HepG2 (cell line): ENCODE measurements at regions not wholly inside any gene's neighbourhood (a gene's known extent, or its start where the extent isn't known, plus 50 kb on each side); places are given as distances from the start of the nearest gene placed in this dataset.

Source experiments
- ATAC-seq: fragments of 200-7000 bp; cut with Tn5 transposase; 3 replicates; pipeline ENCODE4 v1.9.1; 2020; ENCODE audit warnings: mild to moderate bottlenecking, moderate library complexity
- BruUV-seq: library from RNA; stranded (reverse); fragments of 400-500 nt; replicated peaks from 2 replicates; lab custom pipeline; 2021; lab: Mats Ljungman, UMichigan
- CTCF ChIA-PET: fragments of 300-600 bp; formaldehyde crosslinking; extraction: SDS; loops from one replicate; lab custom pipeline; 2021; ENCODE audit warnings: low total read pairs, inconsistent platforms, low intra/inter-chr PET ratio; lab: Yijun Ruan, JAX
- POLR2A ChIA-PET: fragments of 350-600 bp; sonication (Branson Sonifier 250); formaldehyde crosslinking; loops from one replicate; lab custom pipeline; 2020; ENCODE audit warnings: antibody characterized with exemption, inconsistent platforms; lab: Yijun Ruan, JAX
- DNase-seq: peaks from one replicate; pipeline ENCODE4 v3.0.0-alpha.2; 2015; ENCODE audit warnings: low spot score
- FAIRE-seq: peaks from 3 replicates; lab custom pipeline; 2011; peaks lifted over from hg19 to GRCh38; lab: Jason Lieb, UNC
- H2AFZ ChIP-seq: one replicate; pipeline ENCODE4 v1.6.1; 2011; ENCODE audit warnings: low read length, inconsistent platforms
- H3K27ac ChIP-seq: fragments of 300-600 bp; 3 replicates; pipeline ENCODE4 v1.8.0; 2011; ENCODE audit warnings: mixed run types, mild to moderate bottlenecking, mixed read lengths, low read length, inconsistent platforms; ENCODE audit not compliant: insufficient read depth; ENCODE audit errors: extremely low read length
- H3K27me3 ChIP-seq, 2 experiments: fragments of 200-600 bp in 1 of 2; 2 replicates in 1 of 2; 3 replicates in 1 of 2; pipeline versions ENCODE4 v1.6.0 to v1.8.0; 2011; ENCODE audit warnings: low read length in 2 of 2, mild to moderate bottlenecking in 2 of 2, moderate library complexity in 2 of 2, inconsistent platforms in 1 of 2; ENCODE audit not compliant: insufficient read depth in 2 of 2, control insufficient read depth in 1 of 2
- H3K36me3 ChIP-seq, 2 experiments: fragments of 200-600 bp in 1 of 2; replicated peaks in 1 of 2; 2 replicates in 1 of 2; 3 replicates in 1 of 2; pipeline versions ENCODE4 v1.5.1 to v1.8.0; 2011; ENCODE audit warnings: low read length in 2 of 2, inconsistent platforms in 1 of 2; ENCODE audit not compliant: insufficient read depth in 2 of 2, control insufficient read depth in 1 of 2
- H3K4me1 ChIP-seq: 2 replicates; pipeline ENCODE4 v1.5.1; 2012; ENCODE audit warnings: low read length, inconsistent platforms; ENCODE audit not compliant: insufficient read depth
- H3K4me2 ChIP-seq: 2 replicates; pipeline ENCODE4 v1.6.0; 2011; ENCODE audit warnings: low read depth, low read length, inconsistent platforms
- H3K4me3 ChIP-seq, 3 experiments: fragments of 200-600 bp in 1 of 3; sonication (generic), shearing (Covaris generic) in 1 of 3; replicated peaks in 1 of 3; 2 replicates each; pipeline ENCODE4 v1.5.1; 2011 to 2016; ENCODE audit warnings: low read length in 3 of 3, inconsistent platforms in 2 of 3, low read depth in 2 of 3, mild to moderate bottlenecking in 2 of 3, control low read depth in 1 of 3, mixed read lengths in 1 of 3; ENCODE audit not compliant: insufficient read depth in 1 of 3
- H3K79me2 ChIP-seq: one replicate; pipeline ENCODE4 v1.6.1; 2011; ENCODE audit warnings: low read length, inconsistent platforms; ENCODE audit not compliant: insufficient read depth
- H3K9ac ChIP-seq: 2 replicates; pipeline ENCODE4 v1.6.0; 2011; ENCODE audit warnings: mild to moderate bottlenecking, low read depth, low read length, inconsistent platforms; ENCODE audit not compliant: insufficient read depth
- H3K9me3 ChIP-seq: 2 replicates; pipeline ENCODE4 v1.5.1; 2012; ENCODE audit warnings: mild to moderate bottlenecking, low read length
- H4K20me1 ChIP-seq: 2 replicates; pipeline ENCODE4 v1.6.0; 2011; ENCODE audit warnings: inconsistent platforms, mild to moderate bottlenecking, low read length, moderate library complexity; ENCODE audit not compliant: insufficient read depth
- POLR2AphosphoS2 ChIP-seq: IDR thresholded peaks from 2 replicates; pipeline ENCODE4 v1.6.1; 2011; ENCODE audit warnings: low read depth, low read length, improper control_type of control experiment
- SIX4 ChIP-seq: sonication (generic); formaldehyde crosslinking; IDR thresholded peaks from 2 replicates; pipeline ENCODE4 v1.4.0; 2020; ENCODE audit warnings: missing genetic modification reagents
- SMARCC2 ChIP-seq: fragments of 450-650 bp; IDR thresholded peaks from 2 replicates; pipeline ENCODE4 v1.6.1; 2017; ENCODE audit warnings: antibody characterized with exemption, mild to moderate bottlenecking
- TBP ChIP-seq: sonication (generic); formaldehyde crosslinking; IDR thresholded peaks from 2 replicates; pipeline ENCODE4 v1.5.0; 2020; ENCODE audit warnings: missing genetic modification reagents
- TSC22D2 ChIP-seq: sonication (generic); formaldehyde crosslinking; IDR thresholded peaks from 2 replicates; pipeline ENCODE4 v1.5.1; 2020; ENCODE audit warnings: missing genetic modification reagents, mild to moderate bottlenecking, borderline replicate concordance
- ZBTB10 ChIP-seq: sonication (generic); formaldehyde crosslinking; IDR thresholded peaks from 2 replicates; pipeline ENCODE4 v1.4.0; 2020; ENCODE audit warnings: missing genetic modification reagents, borderline replicate concordance
- ZBTB42 ChIP-seq: sonication (generic); formaldehyde crosslinking; IDR thresholded peaks from 2 replicates; pipeline ENCODE4 v1.5.0; 2020; ENCODE audit warnings: mild to moderate bottlenecking, missing genetic modification reagents
- ZC3H13 ChIP-seq: sonication (generic); formaldehyde crosslinking; IDR thresholded peaks from 2 replicates; pipeline ENCODE4 v1.8.1; 2023; ENCODE audit warnings: mild to moderate bottlenecking, missing genetic modification reagents, moderate library complexity
- ZNF546 ChIP-seq: sonication (generic); formaldehyde crosslinking; conservative IDR thresholded peaks from 2 replicates; pipeline ENCODE4 v1.8.1; 2023; ENCODE audit warnings: mild to moderate bottlenecking, missing genetic modification reagents
- ZNF619 ChIP-seq: sonication (generic); formaldehyde crosslinking; IDR thresholded peaks from 2 replicates; pipeline ENCODE4 v1.4.0; 2020; ENCODE audit warnings: mild to moderate bottlenecking, missing genetic modification reagents
- ZNF790 ChIP-seq: sonication (generic); formaldehyde crosslinking; IDR thresholded peaks from 2 replicates; pipeline ENCODE4 v1.8.0; 2022; ENCODE audit warnings: missing genetic modification reagents, mild to moderate bottlenecking, borderline replicate concordance
- WGBS: methylation state at CpG from one replicate; pipeline ENCODE4 v1.1.6; 2017; ENCODE audit warnings: low lambda C conversion rate; 5-methylcytosine and 5-hydroxymethylcytosine counted together
- in situ Hi-C: cut with HindIII; loops from 2 replicates; pipeline ENCODE4 v1.10.0; 2017; ENCODE audit warnings: low pct_unique_long_range_greater_than_20kb; ENCODE audit not compliant: extremely low pct_ligation_motif_present
- intact Hi-C: fragments of 100-400 bp; cut with micrococcal nuclease; formaldehyde crosslinking; loops from one replicate; pipeline ENCODE4 v1.10.0; 2022; ENCODE audit not compliant: unreplicated experiment
- TF ChIP-seq, protein P1 (sequence below): sonication (generic); formaldehyde crosslinking; IDR thresholded peaks from 2 replicates; pipeline ENCODE4 v1.5.1; 2020; ENCODE audit warnings: missing genetic modification reagents, mild to moderate bottlenecking, borderline replicate concordance
- TF ChIP-seq, protein P2 (sequence below): IDR thresholded peaks from 2 replicates; pipeline ENCODE4 v1.6.1; 2016; ENCODE audit warnings: mild to moderate bottlenecking
- TF ChIP-seq, protein P3 (sequence below): sonication (generic); formaldehyde crosslinking; IDR thresholded peaks from 2 replicates; pipeline ENCODE4 v1.4.0; 2020; ENCODE audit warnings: missing genetic modification reagents
- TF ChIP-seq, protein P4 (sequence below): sonication (generic); formaldehyde crosslinking; IDR thresholded peaks from 2 replicates; pipeline ENCODE4 v1.4.0; 2020; ENCODE audit warnings: mild to moderate bottlenecking, missing genetic modification reagents

DNA sequence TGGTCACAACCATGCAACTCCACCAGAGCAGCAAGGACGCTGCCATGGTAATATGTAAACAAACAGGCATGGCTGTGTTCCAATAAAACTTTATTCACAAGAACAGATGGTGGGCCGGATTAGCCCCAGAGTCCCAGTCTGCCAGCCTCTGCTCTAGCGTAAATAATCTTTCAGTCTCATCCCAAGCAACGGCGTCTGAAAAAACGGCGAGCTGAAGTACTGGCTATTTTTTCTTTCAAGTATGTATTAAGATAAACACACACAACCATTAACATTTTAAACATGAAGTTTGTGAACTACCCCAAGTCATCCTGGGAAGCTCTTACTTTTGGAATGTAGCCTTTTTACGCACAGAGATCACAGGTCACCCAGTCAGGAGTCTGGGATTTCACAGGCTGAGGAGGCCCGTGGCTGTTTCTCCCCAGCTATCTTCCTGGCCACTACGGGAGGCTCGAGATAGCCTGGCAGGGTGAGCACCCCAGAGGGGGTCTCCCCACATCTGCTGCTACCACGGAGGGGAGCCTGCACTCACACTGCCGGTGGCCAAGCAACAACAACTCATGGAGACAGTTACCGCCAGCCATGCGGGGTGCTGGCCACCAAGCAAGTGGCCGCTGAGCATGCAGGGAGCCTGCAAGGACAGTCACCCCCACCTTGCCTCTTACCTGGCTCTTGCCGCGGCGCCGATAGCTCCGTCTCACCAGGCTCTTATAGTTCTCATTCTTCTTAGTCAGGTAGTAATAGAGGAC, 124.6 kb downstream of the RFLNA start (continued):
- TF ChIP-seq, protein P1, sequence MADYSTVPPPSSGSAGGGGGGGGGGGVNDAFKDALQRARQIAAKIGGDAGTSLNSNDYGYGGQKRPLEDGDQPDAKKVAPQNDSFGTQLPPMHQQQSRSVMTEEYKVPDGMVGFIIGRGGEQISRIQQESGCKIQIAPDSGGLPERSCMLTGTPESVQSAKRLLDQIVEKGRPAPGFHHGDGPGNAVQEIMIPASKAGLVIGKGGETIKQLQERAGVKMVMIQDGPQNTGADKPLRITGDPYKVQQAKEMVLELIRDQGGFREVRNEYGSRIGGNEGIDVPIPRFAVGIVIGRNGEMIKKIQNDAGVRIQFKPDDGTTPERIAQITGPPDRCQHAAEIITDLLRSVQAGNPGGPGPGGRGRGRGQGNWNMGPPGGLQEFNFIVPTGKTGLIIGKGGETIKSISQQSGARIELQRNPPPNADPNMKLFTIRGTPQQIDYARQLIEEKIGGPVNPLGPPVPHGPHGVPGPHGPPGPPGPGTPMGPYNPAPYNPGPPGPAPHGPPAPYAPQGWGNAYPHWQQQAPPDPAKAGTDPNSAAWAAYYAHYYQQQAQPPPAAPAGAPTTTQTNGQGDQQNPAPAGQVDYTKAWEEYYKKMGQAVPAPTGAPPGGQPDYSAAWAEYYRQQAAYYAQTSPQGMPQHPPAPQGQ = no peak

DNA sequence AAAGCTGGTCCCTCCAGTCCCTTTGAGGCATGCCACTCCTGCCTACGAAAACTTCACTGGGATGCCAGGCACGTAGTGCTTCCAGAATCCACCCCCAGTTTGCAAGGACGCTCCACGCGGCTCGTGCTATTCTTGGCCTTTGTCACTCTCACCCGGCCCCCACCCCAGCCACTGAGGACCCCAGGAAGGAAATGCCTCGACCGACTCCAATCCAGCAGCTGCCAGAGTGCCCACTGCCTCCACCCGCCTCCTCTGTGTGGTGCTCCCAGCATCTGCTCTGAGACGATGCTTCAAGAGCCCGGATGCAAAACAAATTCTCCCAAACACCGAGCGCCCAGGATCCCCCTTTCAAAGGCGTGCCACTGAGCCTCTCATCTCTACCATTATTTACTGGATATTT, 123.9 kb downstream of the RFLNA start:
- POLR2A ChIA-PET = no interaction called here
- peaks cover 3 to 12% of the 10 kb centered on the region in 2 experiments; a peak in 3 of 5 replicates for H3K36me3 ChIP-seq
- no peak overlapping the region for H2AFZ ChIP-seq
- FAIRE-seq (no peak), ATAC-seq (no peak), DNase-seq (no peak)
- BruUV-seq = no TSS peak
- H3K9ac ChIP-seq = no peak overlapping the region
- over 99% methylated on average over 14 of the region's 15 CpGs for WGBS
- H4K20me1 ChIP-seq = no peaks in the 10 kb centered on the region
- H3K27me3 ChIP-seq = no peaks in the 10 kb centered on the region
- in situ Hi-C loops = no loop called here
- peaks cover 19% of the 10 kb centered on the region for H3K4me1 ChIP-seq
- H3K4me2 ChIP-seq = no peak overlapping the region
- CTCF ChIA-PET = no interaction called here
- intact Hi-C loops = no loop called here
- no peak overlapping the region for H3K4me3 ChIP-seq
- no peak overlapping the region for H3K27ac ChIP-seq
- H3K79me2 ChIP-seq = no peaks in the 10 kb centered on the region
- H3K9me3 ChIP-seq = no peaks in the 10 kb centered on the region
- TF ChIP-seq, protein P2, sequence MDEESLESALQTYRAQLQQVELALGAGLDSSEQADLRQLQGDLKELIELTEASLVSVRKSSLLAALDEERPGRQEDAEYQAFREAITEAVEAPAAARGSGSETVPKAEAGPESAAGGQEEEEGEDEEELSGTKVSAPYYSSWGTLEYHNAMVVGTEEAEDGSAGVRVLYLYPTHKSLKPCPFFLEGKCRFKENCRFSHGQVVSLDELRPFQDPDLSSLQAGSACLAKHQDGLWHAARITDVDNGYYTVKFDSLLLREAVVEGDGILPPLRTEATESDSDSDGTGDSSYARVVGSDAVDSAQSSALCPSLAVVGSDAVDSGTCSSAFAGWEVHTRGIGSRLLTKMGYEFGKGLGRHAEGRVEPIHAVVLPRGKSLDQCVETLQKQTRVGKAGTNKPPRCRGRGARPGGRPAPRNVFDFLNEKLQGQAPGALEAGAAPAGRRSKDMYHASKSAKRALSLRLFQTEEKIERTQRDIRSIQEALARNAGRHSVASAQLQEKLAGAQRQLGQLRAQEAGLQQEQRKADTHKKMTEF (CRISPR knock-in tag) = no peak
- TF ChIP-seq, protein P3, sequence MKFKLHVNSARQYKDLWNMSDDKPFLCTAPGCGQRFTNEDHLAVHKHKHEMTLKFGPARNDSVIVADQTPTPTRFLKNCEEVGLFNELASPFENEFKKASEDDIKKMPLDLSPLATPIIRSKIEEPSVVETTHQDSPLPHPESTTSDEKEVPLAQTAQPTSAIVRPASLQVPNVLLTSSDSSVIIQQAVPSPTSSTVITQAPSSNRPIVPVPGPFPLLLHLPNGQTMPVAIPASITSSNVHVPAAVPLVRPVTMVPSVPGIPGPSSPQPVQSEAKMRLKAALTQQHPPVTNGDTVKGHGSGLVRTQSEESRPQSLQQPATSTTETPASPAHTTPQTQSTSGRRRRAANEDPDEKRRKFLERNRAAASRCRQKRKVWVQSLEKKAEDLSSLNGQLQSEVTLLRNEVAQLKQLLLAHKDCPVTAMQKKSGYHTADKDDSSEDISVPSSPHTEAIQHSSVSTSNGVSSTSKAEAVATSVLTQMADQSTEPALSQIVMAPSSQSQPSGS (CRISPR knock-in tag) = no peak
- no peak for TF ChIP-seq ZBTB10
- TF ChIP-seq, protein P4, sequence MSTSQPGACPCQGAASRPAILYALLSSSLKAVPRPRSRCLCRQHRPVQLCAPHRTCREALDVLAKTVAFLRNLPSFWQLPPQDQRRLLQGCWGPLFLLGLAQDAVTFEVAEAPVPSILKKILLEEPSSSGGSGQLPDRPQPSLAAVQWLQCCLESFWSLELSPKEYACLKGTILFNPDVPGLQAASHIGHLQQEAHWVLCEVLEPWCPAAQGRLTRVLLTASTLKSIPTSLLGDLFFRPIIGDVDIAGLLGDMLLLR (CRISPR knock-in tag) = no peak
- no peak for TF ChIP-seq SIX4
- no peak for TF ChIP-seq SMARCC2
- TF ChIP-seq TSC22D2 = no peak
- no peak for TF ChIP-seq ZBTB42
- TF ChIP-seq ZC3H13 = no peak
- no peak for TF ChIP-seq ZNF619 (CRISPR knock-in tag)
- no peak for TF ChIP-seq POLR2AphosphoS2
- TF ChIP-seq TBP (CRISPR knock-in tag) = no peak
- TF ChIP-seq ZNF790 (CRISPR knock-in tag) = no peak
- no peak for TF ChIP-seq ZNF546 (CRISPR knock-in tag)
